HEK293T (cell line): ENCODE measurements at regions not wholly inside any gene's neighbourhood (a gene's known extent, or its start where the extent isn't known, plus 50 kb on each side); places are given as distances from the start of the nearest gene placed in this dataset.

Experiments used
- ARNT ChIP-seq: fragments of 450-650 bp; IDR thresholded peaks from 2 replicates; pipeline ENCODE4 v1.6.1; 2017; ENCODE audit warnings: mild to moderate bottlenecking
- BHLHE40 ChIP-seq: fragments of 450-650 bp; IDR thresholded peaks from 2 replicates; pipeline ENCODE4 v1.6.1; 2016; ENCODE audit warnings: mild to moderate bottlenecking, moderate library complexity, borderline replicate concordance
- CTBP1 ChIP-seq: fragments of 450-650 bp; IDR thresholded peaks from 2 replicates; pipeline ENCODE4 v1.6.1; 2016; ENCODE audit warnings: borderline replicate concordance
- FOXA1 ChIP-seq: fragments of 450-650 bp; IDR thresholded peaks from 2 replicates; pipeline ENCODE4 v1.6.1; 2016; ENCODE audit warnings: mild to moderate bottlenecking
- HDGF ChIP-seq: fragments of 450-650 bp; IDR thresholded peaks from 2 replicates; pipeline ENCODE4 v1.6.1; 2017; ENCODE audit warnings: antibody characterized with exemption, borderline replicate concordance
- L3MBTL2 ChIP-seq: fragments of 450-650 bp; conservative IDR thresholded peaks from 2 replicates; pipeline ENCODE4 v1.6.1; 2016; ENCODE audit warnings: mild to moderate bottlenecking
- NFRKB ChIP-seq: fragments of 450-650 bp; IDR thresholded peaks from 2 replicates; pipeline ENCODE4 v1.6.1; 2016; ENCODE audit warnings: mild to moderate bottlenecking, moderate library complexity
- SP1 ChIP-seq: fragments of 450-650 bp; IDR thresholded peaks from 2 replicates; pipeline ENCODE4 v1.6.1; 2017
- TARDBP ChIP-seq: fragments of 450-650 bp; IDR thresholded peaks from 2 replicates; pipeline ENCODE4 v1.6.1; 2016
- ZNF384 ChIP-seq: fragments of 450-650 bp; IDR thresholded peaks from 2 replicates; pipeline ENCODE4 v1.6.1; 2016
- TF ChIP-seq, protein P1 (sequence below): fragments of 450-650 bp; IDR thresholded peaks from 2 replicates; pipeline ENCODE4 v1.6.1; 2016

DNA sequence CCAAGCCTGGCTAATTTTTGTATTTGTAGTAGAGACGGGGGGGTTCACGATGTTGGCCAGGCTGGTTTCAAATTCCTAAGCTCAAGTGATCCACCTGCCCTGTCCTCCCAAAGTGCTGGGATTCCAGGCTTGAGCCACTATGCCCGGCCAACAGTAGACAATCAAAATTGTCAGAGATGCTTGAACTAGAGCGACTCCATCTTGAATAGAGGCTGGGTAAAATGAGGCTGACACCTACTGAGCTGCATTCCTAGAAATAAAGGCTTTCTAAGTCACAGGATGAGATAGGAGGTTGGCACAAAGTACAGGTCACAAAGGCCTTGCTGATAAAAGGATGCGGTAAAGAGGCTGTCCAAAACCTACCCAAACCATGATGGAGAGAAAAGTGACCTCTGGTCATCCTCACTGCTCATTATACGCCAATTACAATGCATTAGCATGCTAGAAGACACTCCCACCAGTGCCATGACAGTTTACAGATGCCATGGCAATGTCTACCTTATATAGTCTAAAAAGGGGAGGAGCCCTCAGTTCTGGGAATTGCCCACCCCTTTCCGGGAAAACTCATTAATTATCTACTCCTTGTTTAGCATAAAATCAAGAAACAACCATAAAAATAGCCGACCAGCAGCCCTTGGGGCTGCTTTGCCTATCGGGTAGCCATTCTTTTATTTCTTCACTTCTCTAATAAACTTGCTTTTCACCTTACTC, 134.5 kb downstream of the BAMBI start:
- TF ChIP-seq SP1 (no peak), L3MBTL2 (no peak), BHLHE40 (no peak), FOXA1 (no peak), TARDBP (no peak), NFRKB (no peak), ARNT (no peak), ZNF384 (no peak), HDGF (no peak), CTBP1 (no peak)
- TF ChIP-seq, protein P1, sequence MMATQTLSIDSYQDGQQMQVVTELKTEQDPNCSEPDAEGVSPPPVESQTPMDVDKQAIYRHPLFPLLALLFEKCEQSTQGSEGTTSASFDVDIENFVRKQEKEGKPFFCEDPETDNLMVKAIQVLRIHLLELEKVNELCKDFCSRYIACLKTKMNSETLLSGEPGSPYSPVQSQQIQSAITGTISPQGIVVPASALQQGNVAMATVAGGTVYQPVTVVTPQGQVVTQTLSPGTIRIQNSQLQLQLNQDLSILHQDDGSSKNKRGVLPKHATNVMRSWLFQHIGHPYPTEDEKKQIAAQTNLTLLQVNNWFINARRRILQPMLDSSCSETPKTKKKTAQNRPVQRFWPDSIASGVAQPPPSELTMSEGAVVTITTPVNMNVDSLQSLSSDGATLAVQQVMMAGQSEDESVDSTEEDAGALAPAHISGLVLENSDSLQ, result no peak
